H9 (cell line): ENCODE measurements at regions not wholly inside any gene's neighbourhood (a gene's known extent, or its start where the extent isn't known, plus 50 kb on each side); places are given as distances from the start of the nearest gene placed in this dataset.

Source experiments
- DNase-seq: peaks from one replicate; pipeline ENCODE4 v3.0.0-alpha.2; 2017
- H2AFZ ChIP-seq: one replicate; pipeline ENCODE4 v1.6.1; 2013; ENCODE audit warnings: mild to moderate bottlenecking, low read length, control low read depth, moderate library complexity
- H2AK5ac ChIP-seq: 2 replicates; pipeline ENCODE4 v1.6.1; 2013; ENCODE audit warnings: low read length, control low read depth, mixed read lengths; ENCODE audit not compliant: insufficient read length
- H2BK120ac ChIP-seq: one replicate; pipeline ENCODE4 v1.6.1; 2013; ENCODE audit warnings: low read depth, mild to moderate bottlenecking, low read length, control low read depth, inconsistent platforms; ENCODE audit not compliant: poor library complexity, severe bottlenecking
- H2BK12ac ChIP-seq: 2 replicates; pipeline ENCODE4 v1.6.1; 2013; ENCODE audit warnings: low read length, control low read depth, mixed read lengths, low read depth; ENCODE audit not compliant: insufficient read length
- H2BK15ac ChIP-seq: 2 replicates; pipeline ENCODE4 v1.6.1; 2013; ENCODE audit warnings: low read depth, low read length, control low read depth
- H2BK20ac ChIP-seq: one replicate; pipeline ENCODE4 v1.6.1; 2013; ENCODE audit warnings: low read depth, mild to moderate bottlenecking, low read length, control low read depth, inconsistent platforms; ENCODE audit not compliant: poor library complexity, severe bottlenecking
- H2BK5ac ChIP-seq: 2 replicates; pipeline ENCODE4 v1.6.1; 2013; ENCODE audit warnings: low read length, control low read depth, mixed read lengths; ENCODE audit not compliant: insufficient read length
- H3K14ac ChIP-seq: 2 replicates; pipeline ENCODE4 v1.6.1; 2013; ENCODE audit warnings: low read length, control low read depth; ENCODE audit not compliant: insufficient read depth
- H3K18ac ChIP-seq: 2 replicates; pipeline ENCODE4 v1.6.1; 2013; ENCODE audit warnings: low read depth, mild to moderate bottlenecking, mixed read lengths, low read length, control low read depth; ENCODE audit not compliant: insufficient read length
- H3K23ac ChIP-seq: 2 replicates; pipeline ENCODE4 v1.6.1; 2013; ENCODE audit warnings: low read length, control low read depth, mixed read lengths, low read depth; ENCODE audit not compliant: insufficient read length
- H3K23me2 ChIP-seq: 2 replicates; pipeline ENCODE4 v1.6.1; 2013; ENCODE audit warnings: low read depth, mild to moderate bottlenecking, mixed read lengths, low read length, control low read depth; ENCODE audit not compliant: insufficient read length, poor library complexity, severe bottlenecking
- H3K27ac ChIP-seq: 2 replicates; pipeline ENCODE4 v1.5.1; 2013; ENCODE audit warnings: low read length, control low read depth, mixed read lengths, low read depth; ENCODE audit not compliant: insufficient read length
- H3K27me3 ChIP-seq: 2 replicates; pipeline ENCODE4 v1.6.1; 2013; ENCODE audit warnings: low read length, control low read depth, inconsistent platforms; ENCODE audit not compliant: insufficient read depth
- H3K4ac ChIP-seq: 2 replicates; pipeline ENCODE4 v1.6.1; 2013; ENCODE audit warnings: low read depth, mild to moderate bottlenecking, control low read depth, inconsistent platforms, low read length, moderate library complexity
- H3K4me1 ChIP-seq: 2 replicates; pipeline ENCODE4 v1.6.1; 2013; ENCODE audit warnings: low read length, control low read depth, inconsistent platforms; ENCODE audit not compliant: insufficient read depth
- H3K4me2 ChIP-seq: 2 replicates; pipeline ENCODE4 v1.6.1; 2013; ENCODE audit warnings: low read length, control low read depth, mixed read lengths; ENCODE audit not compliant: insufficient read length, insufficient read depth
- H3K56ac ChIP-seq: 2 replicates; pipeline ENCODE4 v1.6.1; 2013; ENCODE audit warnings: low read depth, mild to moderate bottlenecking, mixed read lengths, low read length, control low read depth; ENCODE audit not compliant: insufficient read length
- H3K79me1 ChIP-seq: 2 replicates; pipeline ENCODE4 v1.6.1; 2013; ENCODE audit warnings: low read depth, mild to moderate bottlenecking, moderate library complexity, low read length, control low read depth, inconsistent platforms; ENCODE audit not compliant: insufficient read depth, poor library complexity, severe bottlenecking
- H3K79me2 ChIP-seq: 2 replicates; pipeline ENCODE4 v1.6.1; 2013; ENCODE audit warnings: low read length, control low read depth, inconsistent platforms; ENCODE audit not compliant: insufficient read depth
- H3K9ac ChIP-seq: 2 replicates; pipeline ENCODE4 v1.6.1; 2013; ENCODE audit warnings: low read length, control low read depth, mixed read lengths; ENCODE audit not compliant: insufficient read length; ENCODE audit errors: extremely low read depth
- H3K9me3 ChIP-seq: one replicate; pipeline ENCODE4 v1.6.1; 2013; ENCODE audit warnings: low read depth, low read length, inconsistent platforms; ENCODE audit not compliant: control insufficient read depth
- H3T11ph ChIP-seq: one replicate; pipeline ENCODE4 v1.6.1; 2013; ENCODE audit warnings: mild to moderate bottlenecking, low read length, control low read depth, inconsistent platforms
- H4K20me1 ChIP-seq: one replicate; pipeline ENCODE4 v1.6.1; 2013; ENCODE audit not compliant: control insufficient read depth, insufficient read length, insufficient read depth
- H4K5ac ChIP-seq: 2 replicates; pipeline ENCODE4 v1.6.1; 2013; ENCODE audit warnings: low read depth, mild to moderate bottlenecking, mixed read lengths, low read length, control low read depth; ENCODE audit not compliant: insufficient read length
- H4K8ac ChIP-seq: replicated peaks from 2 replicates; pipeline ENCODE4 v1.6.1; 2013; ENCODE audit warnings: low read length, control low read depth, mixed read lengths, low read depth; ENCODE audit not compliant: insufficient read length
- H4K91ac ChIP-seq: 2 replicates; pipeline ENCODE4 v1.6.1; 2013; ENCODE audit warnings: low read depth, mild to moderate bottlenecking, moderate library complexity, mixed read lengths, low read length, control low read depth; ENCODE audit not compliant: insufficient read length
- H3K27ac Mint-ChIP-seq, 3 experiments: 2 replicates in 2 of 3; 3 replicates in 1 of 3; pipeline ENCODE4 v1.8.0; 2020 to 2021; ENCODE audit warnings: mixed read lengths in 3 of 3, mild to moderate bottlenecking in 1 of 3, moderate library complexity in 1 of 3
- H3K27me3 Mint-ChIP-seq: 2 replicates; pipeline ENCODE4 v1.8.0; 2021; ENCODE audit warnings: low read depth, mild to moderate bottlenecking, moderate library complexity, mixed read lengths
- H3K36me3 Mint-ChIP-seq, 3 experiments: 2 replicates in 2 of 3; 3 replicates in 1 of 3; pipeline ENCODE4 v1.8.0; 2020 to 2021; ENCODE audit warnings: low read depth in 3 of 3, mixed read lengths in 3 of 3; ENCODE audit not compliant: insufficient read depth in 1 of 3
- H3K4me1 Mint-ChIP-seq, 2 experiments: 2 replicates each; pipeline ENCODE4 v1.8.0; 2020; ENCODE audit warnings: mixed read lengths in 2 of 2
- H3K4me3 Mint-ChIP-seq, 2 experiments: 2 replicates in 1 of 2; 3 replicates in 1 of 2; pipeline ENCODE4 v1.8.0; 2020 to 2021; ENCODE audit warnings: mild to moderate bottlenecking in 2 of 2, mixed read lengths in 2 of 2, moderate library complexity in 1 of 2
- H3K9me3 Mint-ChIP-seq, 2 experiments: 2 replicates in 1 of 2; 3 replicates in 1 of 2; pipeline ENCODE4 v1.8.0; 2020; ENCODE audit warnings: mild to moderate bottlenecking in 2 of 2, mixed read lengths in 2 of 2, moderate library complexity in 1 of 2
- CTCF ChIP-seq: fragments of 200-600 bp; sonication (generic); conservative IDR thresholded peaks from 3 replicates; pipeline ENCODE4 v1.8.0; 2021; ENCODE audit warnings: antibody characterized with exemption, mild to moderate bottlenecking
- WGBS: extraction: QIAGEN DNeasy Blood & Tissue Kit; methylation state at CpG from one replicate; pipeline ENCODE4 v1.1.7; 2013; ENCODE audit warnings: missing lambda C conversion rate, low lambda C conversion rate, mixed read lengths; ENCODE audit not compliant: insufficient read length; ENCODE audit errors: extremely low coverage; 5-methylcytosine and 5-hydroxymethylcytosine counted together

- Histone ChIP-seq H3K23me2 (no peaks in the 10 kb centered on the region), H2BK120ac (no peak overlapping the region), H3K56ac (no peak overlapping the region), H2AK5ac (no peak overlapping the region), H3K4me2 (no peak overlapping the region), H3K4ac (no peak overlapping the region), H4K5ac (no peak overlapping the region), H2BK5ac (no peak overlapping the region), H3K14ac (no peak overlapping the region), H3K27me3 (no peaks in the 10 kb centered on the region), H2BK12ac (no peak overlapping the region), H3K4me1 (peaks cover 5% of the 10 kb centered on the region; the same call in 1 of the 2 replicates), H3K79me2 (no peaks in the 10 kb centered on the region), H3T11ph (no peak overlapping the region), H3K9ac (no peak overlapping the region), H2BK20ac (no peak overlapping the region), H3K23ac (no peak overlapping the region), H4K20me1 (no peaks in the 10 kb centered on the region), H2AFZ (no peak overlapping the region), H3K9me3 (no peaks in the 10 kb centered on the region), H3K79me1 (no peaks in the 10 kb centered on the region), H2BK15ac (no peak overlapping the region), H3K27ac (no peak overlapping the region), H4K8ac (no peak overlapping the region), H4K91ac (no peak overlapping the region), H3K18ac (no peak overlapping the region)
- Mint-ChIP-seq H3K4me1 (peaks cover 22 to 36% of the 10 kb centered on the region in 2 experiments), H3K9me3 (no peaks in the 10 kb centered on the region), H3K27ac (no peak overlapping the region), H3K4me3 (no peak overlapping the region), H3K27me3 (peaks cover 2% of the 10 kb centered on the region; the same call in 1 of the 2 replicates), H3K36me3 (no peaks in the 10 kb centered on the region)
- DNase-seq = no peak
- no peak for TF ChIP-seq CTCF
- WGBS = no CpG with 5 or more reads among the region's 7 CpGs
Measured at GRCh38 chr5:149435015-149435376, 55.9 kb upstream of the IL17B start.
